ENCODE measurements at regions not wholly inside any gene's neighbourhood (a gene's known extent, or its start where the extent isn't known, plus 50 kb on each side); places are given as distances from the start of the nearest gene placed in this dataset.

DNA sequence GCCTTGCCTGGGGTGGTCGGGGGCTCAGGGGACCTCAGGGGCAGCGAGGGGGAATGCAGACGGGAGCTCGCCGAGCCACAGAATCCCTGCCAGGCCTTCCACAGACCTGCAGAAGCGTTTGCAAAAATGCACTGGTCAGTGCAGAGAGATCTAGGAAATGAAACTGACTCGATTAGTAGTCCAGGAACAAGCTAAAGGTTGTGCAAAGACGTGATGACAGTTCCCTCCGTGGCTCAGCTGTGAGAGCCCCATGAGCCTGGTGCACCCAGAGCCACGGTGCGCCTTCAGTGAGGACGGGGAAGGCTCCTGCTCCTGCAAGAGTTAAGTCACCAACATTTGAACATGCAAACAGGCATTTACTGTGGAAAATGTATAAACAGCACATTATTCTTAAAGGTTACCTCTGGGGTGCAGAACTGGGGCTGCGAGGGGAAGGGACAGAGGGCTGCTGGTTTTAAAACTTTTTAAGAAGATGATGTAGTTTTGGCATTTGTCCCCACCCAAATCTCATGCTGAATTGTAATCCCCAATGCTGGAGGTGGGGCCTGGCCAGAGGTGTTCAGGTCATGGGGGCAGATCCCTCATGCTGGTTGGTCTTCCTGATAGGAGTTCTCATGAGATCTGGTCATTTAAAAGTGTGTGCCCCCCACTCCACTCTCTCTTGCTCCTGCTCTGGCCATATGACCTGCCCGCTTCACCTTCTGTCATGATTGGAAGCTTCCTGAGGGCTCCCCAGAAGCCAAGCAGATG is 147.3 kb downstream of the DLL1 start:
- TF ChIP-seq, protein P1, sequence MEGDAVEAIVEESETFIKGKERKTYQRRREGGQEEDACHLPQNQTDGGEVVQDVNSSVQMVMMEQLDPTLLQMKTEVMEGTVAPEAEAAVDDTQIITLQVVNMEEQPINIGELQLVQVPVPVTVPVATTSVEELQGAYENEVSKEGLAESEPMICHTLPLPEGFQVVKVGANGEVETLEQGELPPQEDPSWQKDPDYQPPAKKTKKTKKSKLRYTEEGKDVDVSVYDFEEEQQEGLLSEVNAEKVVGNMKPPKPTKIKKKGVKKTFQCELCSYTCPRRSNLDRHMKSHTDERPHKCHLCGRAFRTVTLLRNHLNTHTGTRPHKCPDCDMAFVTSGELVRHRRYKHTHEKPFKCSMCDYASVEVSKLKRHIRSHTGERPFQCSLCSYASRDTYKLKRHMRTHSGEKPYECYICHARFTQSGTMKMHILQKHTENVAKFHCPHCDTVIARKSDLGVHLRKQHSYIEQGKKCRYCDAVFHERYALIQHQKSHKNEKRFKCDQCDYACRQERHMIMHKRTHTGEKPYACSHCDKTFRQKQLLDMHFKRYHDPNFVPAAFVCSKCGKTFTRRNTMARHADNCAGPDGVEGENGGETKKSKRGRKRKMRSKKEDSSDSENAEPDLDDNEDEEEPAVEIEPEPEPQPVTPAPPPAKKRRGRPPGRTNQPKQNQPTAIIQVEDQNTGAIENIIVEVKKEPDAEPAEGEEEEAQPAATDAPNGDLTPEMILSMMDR (IDR thresholded peaks at IDR 0.05; ENCODE audit: insufficient read depth, low read length, poor library complexity, severe bottlenecking): no peak
- no peak for TF ChIP-seq EZH2phosphoT487 (conservative IDR thresholded peaks at IDR 0.05; ENCODE audit: low read length)

Measured in SU-DHL-6 (cell line).